Mucosa of rectum (tissue), 2 donors: ENCODE measurements at regions not wholly inside any gene's neighbourhood (a gene's known extent, or its start where the extent isn't known, plus 50 kb on each side); places are given as distances from the start of the nearest gene placed in this dataset.

ENCODE experiments used
- H3K27ac ChIP-seq, 2 donors: one replicate each; pipeline ENCODE4 v1.7.0; 2013; ENCODE audit warnings: inconsistent platforms in 2 of 2, low read depth in 2 of 2, low read length in 2 of 2
- H3K27me3 ChIP-seq, 2 donors: one replicate each; pipeline ENCODE4 v1.7.0; 2013; ENCODE audit warnings: low read length in 2 of 2; ENCODE audit not compliant: control insufficient read depth in 2 of 2, insufficient read depth in 2 of 2
- H3K36me3 ChIP-seq, 2 donors: one replicate each; pipeline ENCODE4 v1.7.0; 2013; ENCODE audit warnings: low read length in 2 of 2; ENCODE audit not compliant: control insufficient read depth in 2 of 2, insufficient read depth in 2 of 2
- H3K4me1 ChIP-seq, 2 donors: one replicate each; pipeline ENCODE4 v1.7.0; 2013; ENCODE audit warnings: low read length in 2 of 2, mild to moderate bottlenecking in 1 of 2; ENCODE audit not compliant: control insufficient read depth in 2 of 2, insufficient read depth in 2 of 2
- H3K4me3 ChIP-seq, 2 donors: one replicate each; pipeline ENCODE4 v1.7.0; 2013; ENCODE audit warnings: low read length in 2 of 2
- H3K9ac ChIP-seq, 2 donors: one replicate each; pipeline ENCODE4 v1.7.0; 2013; ENCODE audit warnings: low read length in 2 of 2, low read depth in 1 of 2, mild to moderate bottlenecking in 1 of 2
- H3K9me3 ChIP-seq, 2 donors: one replicate each; pipeline ENCODE4 v1.7.0; 2013; ENCODE audit warnings: low read length in 2 of 2; ENCODE audit not compliant: control insufficient read depth in 2 of 2
- donor health status: healthy.
- donor health status: Normal muscosa, but diverticular disease.

DNA sequence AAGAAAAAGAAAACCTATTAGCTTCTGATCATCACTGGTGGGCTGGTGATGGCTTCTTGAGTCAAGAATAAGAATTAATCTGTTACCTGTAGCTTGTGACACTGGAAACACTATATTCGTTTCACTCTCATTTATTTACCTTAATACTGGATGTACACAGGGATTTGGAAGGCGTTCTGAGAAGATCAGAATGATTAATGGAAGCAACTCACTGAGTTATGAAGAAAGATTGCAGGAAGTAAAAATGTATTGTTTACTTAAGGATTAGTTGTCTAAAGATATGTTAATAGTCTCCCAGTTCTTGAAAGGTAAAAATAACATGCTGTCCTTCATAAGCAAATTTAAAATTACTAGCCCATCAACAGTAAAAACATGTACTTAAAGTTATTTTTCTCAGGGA is 644.9 kb upstream of the NCAM2 start:
- Histone ChIP-seq H3K9me3 (peaks cover 0 to 2% of the 10 kb centered on the region in 2 donors), H3K36me3 (no peaks in the 10 kb centered on the region), H3K4me3 (no peak overlapping the region), H3K27me3 (no peaks in the 10 kb centered on the region), H3K27ac (no peak overlapping the region), H3K9ac (no peak overlapping the region), H3K4me1 (no peaks in the 10 kb centered on the region)

DNA sequence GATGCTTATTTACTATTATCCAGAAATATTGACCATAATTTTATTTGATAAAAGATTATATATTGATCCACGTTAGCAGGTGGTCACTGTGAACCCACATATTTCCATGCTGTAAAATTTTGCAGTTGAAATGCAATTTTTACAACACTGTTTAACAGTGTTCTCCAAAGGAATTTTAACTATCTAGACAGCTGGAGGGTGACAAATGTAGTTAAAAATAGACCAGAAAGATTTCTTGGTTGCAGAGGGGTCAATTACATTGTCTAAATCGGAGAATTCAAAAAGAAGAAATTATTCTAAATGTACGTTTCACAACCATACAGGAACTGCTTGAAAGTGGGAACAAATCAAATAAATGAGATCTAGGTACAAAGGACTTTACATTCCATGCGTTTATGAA is 625.2 kb upstream of the NCAM2 start:
- no peaks in the 10 kb centered on the region for H3K36me3 ChIP-seq
- H3K9ac ChIP-seq, result no peak overlapping the region
- no peak overlapping the region for H3K27ac ChIP-seq
- H3K4me1 ChIP-seq, result no peaks in the 10 kb centered on the region
- no peak overlapping the region for H3K4me3 ChIP-seq
- no peaks in the 10 kb centered on the region for H3K9me3 ChIP-seq
- no peaks in the 10 kb centered on the region for H3K27me3 ChIP-seq

DNA sequence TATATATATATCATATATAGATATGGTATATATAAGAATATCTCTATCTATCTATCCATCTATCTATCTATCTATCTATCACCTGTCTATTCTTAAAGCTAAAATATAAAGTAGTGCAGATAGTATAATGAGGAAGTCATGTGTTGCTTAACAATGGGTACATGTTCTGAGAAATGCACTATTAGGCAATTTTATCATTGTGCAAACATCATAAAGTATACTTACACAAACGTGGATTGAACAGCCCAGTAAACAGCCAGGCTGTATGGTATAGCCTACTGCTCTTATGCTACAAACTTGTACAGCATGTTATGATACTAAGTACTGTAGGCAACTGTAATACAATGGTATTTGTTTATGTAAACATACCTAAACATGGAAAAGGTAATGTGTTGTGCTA is 621.0 kb upstream of the NCAM2 start:
- Histone ChIP-seq H3K36me3 (no peaks in the 10 kb centered on the region), H3K4me1 (no peaks in the 10 kb centered on the region), H3K9ac (no peak overlapping the region)

DNA sequence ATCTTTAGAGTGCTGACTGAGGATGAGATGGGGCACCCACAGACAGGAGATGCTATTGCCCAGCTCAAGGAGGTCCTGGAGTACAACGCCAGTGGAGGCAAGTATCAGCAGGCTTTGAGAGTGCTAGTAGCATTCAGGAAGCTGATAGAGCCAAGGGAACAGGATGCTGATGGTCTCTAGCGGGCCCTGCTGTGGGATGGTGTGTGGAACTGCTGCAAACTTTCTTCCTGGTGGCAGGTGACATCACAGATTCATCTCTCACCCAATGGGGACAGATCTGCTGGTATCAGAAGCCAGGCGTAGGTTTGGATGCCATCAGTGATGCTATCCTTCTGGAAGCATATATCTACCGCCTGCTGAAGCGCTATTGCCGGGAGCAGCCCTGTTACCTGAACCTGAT is 609.8 kb upstream of the NCAM2 start:
- no peak overlapping the region for H3K4me3 ChIP-seq
- no peak overlapping the region for H3K27ac ChIP-seq
- H3K9ac ChIP-seq, result no peak overlapping the region
- no peaks in the 10 kb centered on the region for H3K4me1 ChIP-seq
- no peaks in the 10 kb centered on the region for H3K9me3 ChIP-seq
- no peaks in the 10 kb centered on the region for H3K36me3 ChIP-seq
- no peaks in the 10 kb centered on the region for H3K27me3 ChIP-seq

More for the DNA sequence above, 621.0 kb upstream of the NCAM2 start:
- no peaks in the 10 kb centered on the region for H3K27me3 ChIP-seq
- no peak overlapping the region for H3K27ac ChIP-seq
- H3K9me3 ChIP-seq, result no peaks in the 10 kb centered on the region
- H3K4me3 ChIP-seq, result no peak overlapping the region

DNA sequence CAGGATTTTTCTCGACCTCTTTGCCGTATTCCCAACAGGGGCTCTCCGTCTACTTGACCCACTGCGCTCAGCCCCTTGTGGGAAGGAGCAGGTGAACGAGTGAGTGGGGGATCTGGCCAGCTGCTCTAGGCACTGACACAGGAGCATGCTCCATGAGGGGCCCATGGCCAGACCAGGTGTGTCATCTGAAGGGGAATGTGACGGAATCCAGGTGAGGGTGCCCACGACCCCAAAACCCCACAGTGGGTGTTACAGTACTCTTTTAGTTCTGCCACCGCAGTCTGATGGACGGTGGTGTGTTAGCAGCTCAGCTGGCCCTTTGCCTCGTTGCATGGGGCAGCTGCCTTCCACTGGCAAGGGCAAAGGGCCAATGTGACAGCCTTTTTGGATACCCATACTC is 601.4 kb upstream of the NCAM2 start:
- no peaks in the 10 kb centered on the region for H3K36me3 ChIP-seq
- no peak overlapping the region for H3K4me3 ChIP-seq
- H3K9me3 ChIP-seq, result no peaks in the 10 kb centered on the region
- no peak overlapping the region for H3K27ac ChIP-seq
- no peaks in the 10 kb centered on the region for H3K27me3 ChIP-seq
- H3K4me1 ChIP-seq, result no peaks in the 10 kb centered on the region
- no peak overlapping the region for H3K9ac ChIP-seq

DNA sequence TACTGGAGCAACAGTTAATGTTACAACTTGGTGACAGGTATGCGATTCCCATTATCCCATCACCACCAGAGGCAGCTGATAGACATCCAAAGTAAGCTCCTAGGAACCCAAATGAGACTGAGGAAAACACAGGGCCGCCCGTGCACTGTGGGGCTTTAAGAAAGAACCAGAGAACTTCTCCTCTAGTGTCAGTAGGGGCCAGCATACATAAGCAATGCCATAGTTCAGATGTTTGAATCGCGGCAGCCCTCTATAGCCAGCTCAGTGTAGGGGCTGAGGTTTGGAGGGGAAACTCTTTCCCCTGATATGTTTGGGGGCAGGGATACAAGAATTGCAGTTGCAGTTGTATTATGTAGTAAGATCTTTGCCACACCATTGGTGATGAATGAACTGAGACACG is 593.3 kb upstream of the NCAM2 start:
- Histone ChIP-seq H3K27ac (no peak overlapping the region), H3K27me3 (no peaks in the 10 kb centered on the region), H3K4me3 (no peak overlapping the region), H3K9me3 (peaks cover 0 to 2% of the 10 kb centered on the region in 2 donors), H3K4me1 (no peaks in the 10 kb centered on the region), H3K9ac (no peak overlapping the region), H3K36me3 (no peaks in the 10 kb centered on the region)

DNA sequence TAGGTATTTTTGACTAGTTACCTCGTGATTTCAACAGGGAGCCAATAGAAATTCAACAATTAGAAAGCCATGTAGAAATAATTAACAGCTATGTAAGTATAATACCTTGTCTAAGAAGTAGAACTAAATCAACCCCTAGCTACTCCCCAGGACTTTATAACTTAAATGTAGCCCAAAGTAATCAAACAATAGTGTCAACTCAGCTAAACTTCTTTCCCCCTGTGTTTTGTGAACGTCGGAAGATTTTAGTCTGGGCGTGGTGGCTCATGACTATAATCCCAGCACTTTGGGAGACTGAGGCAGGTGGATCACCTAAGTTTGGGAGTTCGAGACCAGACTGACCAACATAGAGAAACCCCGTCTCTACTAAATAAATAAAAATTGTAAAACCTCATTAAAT is 579.9 kb upstream of the NCAM2 start:
- H3K27ac ChIP-seq, result no peak overlapping the region
- H3K9me3 ChIP-seq, result no peaks in the 10 kb centered on the region
- H3K27me3 ChIP-seq, result no peaks in the 10 kb centered on the region
- no peaks in the 10 kb centered on the region for H3K4me1 ChIP-seq
- H3K36me3 ChIP-seq, result no peaks in the 10 kb centered on the region
- H3K9ac ChIP-seq, result no peak overlapping the region
- no peak overlapping the region for H3K4me3 ChIP-seq

DNA sequence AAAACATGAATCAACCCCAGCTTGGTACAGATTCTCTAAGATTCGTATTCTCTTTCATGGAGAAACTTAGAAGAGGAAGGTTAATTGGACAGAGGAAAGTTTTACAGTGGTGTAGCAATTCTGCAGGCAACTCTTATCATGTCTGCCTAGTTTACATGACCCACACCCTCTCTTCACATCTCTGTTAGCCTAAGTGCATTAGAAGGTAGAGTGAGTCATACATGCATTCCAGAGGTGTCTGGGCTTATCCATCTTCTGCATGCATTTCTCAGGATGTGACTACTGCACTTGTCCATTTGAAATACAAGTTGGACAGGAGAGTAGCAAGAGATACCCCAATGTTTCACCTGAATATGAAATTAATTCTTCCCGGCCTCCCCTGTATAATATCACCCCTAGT is 578.4 kb upstream of the NCAM2 start:
- Histone ChIP-seq H3K9ac (no peak overlapping the region), H3K4me1 (no peaks in the 10 kb centered on the region), H3K4me3 (no peak overlapping the region), H3K27me3 (no peaks in the 10 kb centered on the region), H3K9me3 (no peaks in the 10 kb centered on the region), H3K27ac (no peak overlapping the region), H3K36me3 (no peaks in the 10 kb centered on the region)

DNA sequence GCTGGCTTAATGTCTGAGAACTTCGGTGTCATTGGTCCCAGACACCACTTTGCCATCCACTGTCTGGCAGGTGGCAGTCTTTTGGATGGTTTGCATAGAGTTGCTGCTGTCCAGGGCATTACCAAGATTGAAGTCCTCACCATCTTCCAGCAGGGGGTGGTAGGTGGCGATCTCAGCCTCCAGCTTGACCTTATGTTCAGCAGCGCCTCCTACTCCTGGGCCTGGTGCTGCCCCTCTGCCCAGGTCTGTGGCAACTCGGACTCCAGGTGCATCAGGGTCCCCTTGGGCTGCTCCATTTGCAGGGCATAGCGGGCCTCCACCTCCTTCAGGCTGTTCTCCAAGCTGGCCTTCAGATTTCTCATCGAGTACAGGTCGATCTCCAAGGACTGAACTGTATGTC is 573.3 kb upstream of the NCAM2 start:
- Histone ChIP-seq H3K36me3 (no peaks in the 10 kb centered on the region), H3K27ac (no peak overlapping the region), H3K4me1 (no peaks in the 10 kb centered on the region), H3K4me3 (no peak overlapping the region), H3K27me3 (no peaks in the 10 kb centered on the region), H3K9ac (no peak overlapping the region), H3K9me3 (no peaks in the 10 kb centered on the region)

DNA sequence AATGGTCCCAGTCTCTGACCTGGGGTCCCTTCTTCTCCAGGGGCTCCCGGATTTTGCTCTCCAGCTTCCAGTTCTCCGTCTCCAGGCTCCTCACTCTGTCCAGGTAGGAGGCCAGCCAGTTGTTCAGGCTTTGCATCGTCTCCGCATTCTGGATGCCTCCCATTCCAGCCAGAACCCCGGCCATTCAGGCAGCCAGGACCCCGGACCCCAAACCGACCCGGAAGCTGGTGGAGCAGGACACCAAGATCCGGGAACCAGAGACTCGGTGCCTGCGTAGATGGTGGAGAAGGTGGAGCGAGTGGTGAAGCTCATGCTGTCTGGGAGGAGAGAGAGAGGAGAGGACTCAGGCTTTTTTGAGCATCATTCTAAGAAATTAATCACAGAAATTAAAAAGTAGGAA is 572.4 kb upstream of the NCAM2 start:
- no peak overlapping the region for H3K27ac ChIP-seq
- H3K4me3 ChIP-seq, result no peak overlapping the region
- no peaks in the 10 kb centered on the region for H3K9me3 ChIP-seq
- no peaks in the 10 kb centered on the region for H3K36me3 ChIP-seq
- no peaks in the 10 kb centered on the region for H3K4me1 ChIP-seq
- no peak overlapping the region for H3K9ac ChIP-seq
- no peaks in the 10 kb centered on the region for H3K27me3 ChIP-seq

DNA sequence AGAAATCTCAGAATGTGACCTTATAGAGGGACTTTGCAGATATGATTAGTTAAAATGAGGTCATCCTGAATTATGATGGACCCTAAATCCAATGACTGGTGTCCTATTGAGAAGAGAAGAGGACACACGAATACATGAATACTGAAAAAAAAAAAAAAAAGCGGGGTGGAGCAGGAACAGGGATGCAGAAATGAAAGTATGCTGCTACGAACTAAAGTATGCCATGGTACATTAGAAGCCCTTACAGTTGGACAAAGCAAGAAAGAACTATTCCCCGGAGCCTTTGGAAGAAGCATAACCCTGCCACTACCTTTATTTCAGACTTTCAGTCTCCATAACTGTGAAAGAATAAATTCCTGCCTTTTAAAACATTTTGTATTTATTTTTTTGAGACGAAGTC is 557.9 kb upstream of the NCAM2 start:
- no peak overlapping the region for H3K4me3 ChIP-seq
- H3K27ac ChIP-seq, result no peak overlapping the region
- no peaks in the 10 kb centered on the region for H3K27me3 ChIP-seq
- no peaks in the 10 kb centered on the region for H3K4me1 ChIP-seq
- no peaks in the 10 kb centered on the region for H3K36me3 ChIP-seq
- H3K9ac ChIP-seq, result no peak overlapping the region
- H3K9me3 ChIP-seq, result no peaks in the 10 kb centered on the region
